BJ (cell line): ENCODE measurements at regions not wholly inside any gene's neighbourhood (a gene's known extent, or its start where the extent isn't known, plus 50 kb on each side); places are given as distances from the start of the nearest gene placed in this dataset.
A peak's percentile ranks its signal among the peaks of the same experiment; 100 is the strongest.

Experiments used
- CTCF ChIA-PET: fragments of 350-600 bp; formaldehyde crosslinking; extraction: SDS; loops from one replicate; lab custom pipeline; 2021; ENCODE audit warnings: antibody characterized with exemption, inconsistent platforms; lab: Yijun Ruan, JAX
- POLR2A ChIA-PET: fragments of 300-600 bp; sonication (Branson Sonifier 250); formaldehyde crosslinking; extraction: SDS; loops from one replicate; lab custom pipeline; 2021; ENCODE audit warnings: antibody characterized with exemption; lab: Charles Lee
- DNase-seq: peaks from one replicate; pipeline ENCODE4 v3.0.0-alpha.2; 2011; ENCODE audit warnings: low read depth
- H3K27me3 ChIP-seq: 2 replicates; pipeline ENCODE4 v1.6.0; 2011; ENCODE audit warnings: low read length; ENCODE audit not compliant: control insufficient read depth, insufficient read depth
- H3K36me3 ChIP-seq: 2 replicates; pipeline ENCODE4 v1.5.1; 2011; ENCODE audit warnings: low read length; ENCODE audit not compliant: control insufficient read depth, insufficient read depth
- H3K4me3 ChIP-seq: 2 replicates; pipeline ENCODE4 v1.5.1; 2011; ENCODE audit warnings: low read depth, mild to moderate bottlenecking, control low read depth, low read length
- TF ChIP-seq, protein P1 (sequence below): IDR thresholded peaks from 2 replicates; pipeline ENCODE4 v1.5.1; 2011; ENCODE audit warnings: low read depth, mild to moderate bottlenecking, control low read depth, inconsistent platforms, low read length, moderate library complexity; ENCODE audit not compliant: insufficient read depth

- DNase-seq, result no peak
- ChIA-PET POLR2A (no interaction called here), CTCF (no interaction called here)
- TF ChIP-seq, protein P1, sequence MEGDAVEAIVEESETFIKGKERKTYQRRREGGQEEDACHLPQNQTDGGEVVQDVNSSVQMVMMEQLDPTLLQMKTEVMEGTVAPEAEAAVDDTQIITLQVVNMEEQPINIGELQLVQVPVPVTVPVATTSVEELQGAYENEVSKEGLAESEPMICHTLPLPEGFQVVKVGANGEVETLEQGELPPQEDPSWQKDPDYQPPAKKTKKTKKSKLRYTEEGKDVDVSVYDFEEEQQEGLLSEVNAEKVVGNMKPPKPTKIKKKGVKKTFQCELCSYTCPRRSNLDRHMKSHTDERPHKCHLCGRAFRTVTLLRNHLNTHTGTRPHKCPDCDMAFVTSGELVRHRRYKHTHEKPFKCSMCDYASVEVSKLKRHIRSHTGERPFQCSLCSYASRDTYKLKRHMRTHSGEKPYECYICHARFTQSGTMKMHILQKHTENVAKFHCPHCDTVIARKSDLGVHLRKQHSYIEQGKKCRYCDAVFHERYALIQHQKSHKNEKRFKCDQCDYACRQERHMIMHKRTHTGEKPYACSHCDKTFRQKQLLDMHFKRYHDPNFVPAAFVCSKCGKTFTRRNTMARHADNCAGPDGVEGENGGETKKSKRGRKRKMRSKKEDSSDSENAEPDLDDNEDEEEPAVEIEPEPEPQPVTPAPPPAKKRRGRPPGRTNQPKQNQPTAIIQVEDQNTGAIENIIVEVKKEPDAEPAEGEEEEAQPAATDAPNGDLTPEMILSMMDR, result no peak
- no peaks in the 10 kb centered on the region for H3K36me3 ChIP-seq
- no peak overlapping the region for H3K4me3 ChIP-seq
- H3K27me3 ChIP-seq, result no peaks in the 10 kb centered on the region
Observed at GRCh38 chr9:3773362-3774060, 247.7 kb upstream of the RFX3 start.

DNA sequence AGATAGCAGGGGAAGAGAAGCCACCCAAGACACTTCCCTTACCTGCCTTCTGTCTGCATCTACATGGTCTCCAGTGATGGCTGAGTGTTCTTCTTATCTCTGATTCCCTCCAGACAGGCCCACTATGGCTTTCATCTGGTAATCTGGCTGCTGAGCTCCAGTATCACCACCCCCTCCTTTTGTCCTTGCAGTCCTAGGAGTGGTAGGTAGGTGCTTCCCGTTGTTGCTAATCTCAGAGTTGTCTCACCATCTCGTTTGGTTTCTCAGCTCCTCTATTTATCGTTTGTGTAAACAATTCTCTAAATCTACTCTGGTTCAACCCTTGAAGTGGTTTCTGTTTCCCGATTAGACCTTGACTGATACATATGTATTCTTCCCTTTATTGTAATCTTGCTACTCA is 243.8 kb upstream of the RFX3 start:
- POLR2A ChIA-PET, result no interaction called here
- TF ChIP-seq, protein P1, result no peak
- no peak overlapping the region for H3K4me3 ChIP-seq
- H3K27me3 ChIP-seq, result no peaks in the 10 kb centered on the region
- CTCF ChIA-PET, result interaction anchor here (1.1 to 2.0 kb wide), 2 partner anchors 12 to 49 kb away, joined by 3 to 5 read pairs; no protein-coding TSS in a partner anchor
- DNase-seq, result no peak
- H3K36me3 ChIP-seq, result no peaks in the 10 kb centered on the region

DNA sequence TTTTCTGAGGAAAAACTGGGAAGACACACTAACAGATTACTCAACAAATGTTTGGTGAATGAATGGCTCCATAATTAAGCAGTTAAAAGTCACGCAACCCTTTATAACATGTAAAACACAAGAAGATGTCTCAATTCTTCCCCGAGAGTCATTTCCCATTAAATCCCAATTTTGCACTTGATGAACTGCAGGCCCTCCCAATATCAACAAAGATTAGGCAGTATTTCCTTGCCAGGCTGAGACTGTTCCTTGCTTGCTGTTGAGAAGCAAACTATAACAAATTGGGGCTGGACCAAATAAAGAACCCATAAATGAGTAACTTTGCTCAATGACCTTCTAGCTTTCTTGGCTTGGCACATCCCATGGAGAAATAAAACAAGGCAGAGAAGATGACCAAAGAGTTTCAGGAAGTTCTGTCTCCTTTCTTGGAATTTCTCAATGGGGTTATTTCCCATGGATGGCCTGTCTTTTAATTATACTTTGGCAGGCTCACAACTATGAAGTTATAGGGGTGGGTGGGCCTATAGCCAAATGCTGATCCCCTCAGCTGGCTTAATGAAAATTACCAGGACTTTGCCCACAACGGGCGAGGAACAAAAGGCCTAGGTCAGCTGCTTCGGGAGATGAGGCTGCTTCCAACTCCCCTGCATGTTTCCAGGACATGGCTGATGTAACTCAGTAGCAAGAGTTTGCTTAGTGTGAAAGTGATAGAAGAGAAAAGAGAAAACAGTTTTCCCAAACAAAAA is 243.1 kb upstream of the RFX3 start:
- H3K27me3 ChIP-seq, result no peaks in the 10 kb centered on the region
- no peaks in the 10 kb centered on the region for H3K36me3 ChIP-seq
- ChIA-PET POLR2A (no interaction called here), CTCF (interaction anchor here (0.7 to 2.0 kb wide), 6 partner anchors 9 to 308 kb away, joined by 3 to 5 read pairs (median 3); no protein-coding TSS in a partner anchor)
- H3K4me3 ChIP-seq, result no peak overlapping the region
- TF ChIP-seq, protein P1, result no peak
- peak; percentile 80 for DNase-seq

- H3K27me3 ChIP-seq, result no peaks in the 10 kb centered on the region
- TF ChIP-seq, protein P1, result peak; percentile 9; the same call in 1 of the 2 replicates
- H3K4me3 ChIP-seq, result no peak overlapping the region
- H3K36me3 ChIP-seq, result no peaks in the 10 kb centered on the region
- no peak for DNase-seq
- ChIA-PET CTCF (interaction anchor here (0.7 to 2.0 kb wide), 5 partner anchors 9 to 309 kb away, joined by 3 to 5 read pairs (median 3); no protein-coding TSS in a partner anchor), POLR2A (no interaction called here)
Observed at GRCh38 chr9:3768286-3768685, 242.5 kb upstream of the RFX3 start.

DNA sequence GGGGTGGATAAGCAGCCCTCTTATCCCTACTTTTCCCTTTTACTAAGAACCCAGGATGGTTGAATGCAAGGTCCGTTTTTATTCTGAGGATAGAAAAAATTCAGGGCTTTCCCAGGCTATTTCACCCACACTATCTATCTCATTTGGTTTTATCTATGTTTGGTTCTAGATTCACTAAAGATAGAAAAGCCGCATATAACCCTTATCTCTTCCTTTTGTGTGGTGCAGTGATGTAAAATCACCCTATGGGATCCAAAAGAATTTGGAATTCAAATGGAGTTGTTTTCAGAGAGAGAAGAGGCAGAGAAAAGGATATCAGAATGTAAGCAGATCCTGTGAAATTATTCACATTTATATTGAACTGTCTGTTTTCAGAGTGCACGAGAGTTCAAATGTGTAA is 236.3 kb upstream of the RFX3 start:
- TF ChIP-seq, protein P1, result no peak
- ChIA-PET CTCF (no interaction called here), POLR2A (no interaction called here)
- H3K36me3 ChIP-seq, result no peaks in the 10 kb centered on the region
- no peak overlapping the region for H3K4me3 ChIP-seq
- no peak for DNase-seq
- H3K27me3 ChIP-seq, result no peaks in the 10 kb centered on the region
